ENCODE measurements at regions not wholly inside any gene's neighbourhood (a gene's known extent, or its start where the extent isn't known, plus 50 kb on each side); places are given as distances from the start of the nearest gene placed in this dataset.

- DNase-seq: no peak
Measured at GRCh38 chr5:158152136-158152535, 293.2 kb upstream of the CLINT1 start.

GRCh38 chr5:158147227-158147626 lies 288.3 kb upstream of the CLINT1 start:
- no peak for DNase-seq

GRCh38 chr5:158145827-158146226 lies 286.9 kb upstream of the CLINT1 start:
- DNase-seq: no peak

GRCh38 chr5:158143081-158143480 lies 284.1 kb upstream of the CLINT1 start:
- no peak for DNase-seq

GRCh38 chr5:158142156-158142555 lies 283.2 kb upstream of the CLINT1 start:
- no peak for DNase-seq

- DNase-seq: no peak
Measured at GRCh38 chr5:158140120-158140731, 281.3 kb upstream of the CLINT1 start.

GRCh38 chr5:158139161-158139560 lies 280.2 kb upstream of the CLINT1 start:
- DNase-seq: no peak

- peak; percentile 26 for DNase-seq
Measured at GRCh38 chr5:158135682-158136179, 276.8 kb upstream of the CLINT1 start.

- DNase-seq: no peak
Measured at GRCh38 chr5:158133369-158133768, 274.4 kb upstream of the CLINT1 start.

GRCh38 chr5:158127536-158127935 lies 268.6 kb upstream of the CLINT1 start:
- DNase-seq: no peak

- DNase-seq: peak; percentile 8
Measured at GRCh38 chr5:158126442-158127405, 267.8 kb upstream of the CLINT1 start.

GRCh38 chr5:158124606-158125316 lies 265.8 kb upstream of the CLINT1 start:
- DNase-seq: no peak

- no peak for DNase-seq
Measured at GRCh38 chr5:158123595-158123994, 264.6 kb upstream of the CLINT1 start.

- DNase-seq: no peak
Measured at GRCh38 chr5:158121678-158122077, 262.7 kb upstream of the CLINT1 start.

- DNase-seq: no peak
Measured at GRCh38 chr5:158120760-158121159, 261.8 kb upstream of the CLINT1 start.

GRCh38 chr5:158119961-158120723 lies 261.2 kb upstream of the CLINT1 start:
- DNase-seq: peak; percentile 37

GRCh38 chr5:158117467-158118160 lies 258.7 kb upstream of the CLINT1 start:
- no peak for DNase-seq

GRCh38 chr5:158116965-158117364 lies 258.0 kb upstream of the CLINT1 start:
- no peak for DNase-seq

GRCh38 chr5:158115468-158115867 lies 256.5 kb upstream of the CLINT1 start:
- DNase-seq: no peak

- no peak for DNase-seq
Measured at GRCh38 chr5:158108177-158108576, 249.2 kb upstream of the CLINT1 start.

GRCh38 chr5:158100373-158100888 lies 241.5 kb upstream of the CLINT1 start:
- DNase-seq: no peak
